GM18861 (cell line): ENCODE measurements at regions not wholly inside any gene's neighbourhood (a gene's known extent, or its start where the extent isn't known, plus 50 kb on each side); places are given as distances from the start of the nearest gene placed in this dataset.

ENCODE experiments used
- ATAC-seq: cut with Tn5 transposase; IDR thresholded peaks from one replicate; pipeline ENCODE4 v1.9.1; 2021; ENCODE audit not compliant: unreplicated experiment

- no peak for ATAC-seq
These were observed 1034.4 kb upstream of the NR2F2 start for GRCh38 chr15:95295896-95296625.

- no peak for ATAC-seq
These were observed 1033.9 kb upstream of the NR2F2 start for GRCh38 chr15:95296643-95297042.

GRCh38 chr15:95298729-95299128, 1031.8 kb upstream of the NR2F2 start:
- ATAC-seq: no peak

- ATAC-seq: no peak
These were observed 1029.5 kb upstream of the NR2F2 start for GRCh38 chr15:95300958-95301357.

- no peak for ATAC-seq
These were observed 1028.3 kb upstream of the NR2F2 start for GRCh38 chr15:95302206-95302605.

- no peak for ATAC-seq
These were observed 1027.7 kb upstream of the NR2F2 start for GRCh38 chr15:95302809-95303208.

- ATAC-seq: no peak
These were observed 1026.8 kb upstream of the NR2F2 start for GRCh38 chr15:95303713-95304112.

- no peak for ATAC-seq
These were observed 1026.2 kb upstream of the NR2F2 start for GRCh38 chr15:95304151-95304946.

- ATAC-seq: no peak
These were observed 1025.5 kb upstream of the NR2F2 start for GRCh38 chr15:95304947-95305400.

GRCh38 chr15:95307115-95307514, 1023.4 kb upstream of the NR2F2 start:
- no peak for ATAC-seq

- no peak for ATAC-seq
These were observed 1011.3 kb upstream of the NR2F2 start for GRCh38 chr15:95319242-95319641.

- no peak for ATAC-seq
These were observed 1006.7 kb upstream of the NR2F2 start for GRCh38 chr15:95323796-95324195.

GRCh38 chr15:95324656-95325055, 1005.8 kb upstream of the NR2F2 start:
- no peak for ATAC-seq

GRCh38 chr15:95325763-95326404, 1004.6 kb upstream of the NR2F2 start:
- no peak for ATAC-seq

GRCh38 chr15:95326431-95327182, 1003.9 kb upstream of the NR2F2 start:
- no peak for ATAC-seq

- no peak for ATAC-seq
These were observed 1003.3 kb upstream of the NR2F2 start for GRCh38 chr15:95327183-95327525.

GRCh38 chr15:95327661-95328060, 1002.8 kb upstream of the NR2F2 start:
- no peak for ATAC-seq

- no peak for ATAC-seq
These were observed 1001.9 kb upstream of the NR2F2 start for GRCh38 chr15:95328559-95328958.

GRCh38 chr15:95329362-95329761, 1001.1 kb upstream of the NR2F2 start:
- no peak for ATAC-seq

- no peak for ATAC-seq
These were observed 988.8 kb upstream of the NR2F2 start for GRCh38 chr15:95341686-95342085.

- no peak for ATAC-seq
These were observed 984.6 kb upstream of the NR2F2 start for GRCh38 chr15:95345867-95346266.
